K562 (cell line): ENCODE measurements at regions not wholly inside any gene's neighbourhood (a gene's known extent, or its start where the extent isn't known, plus 50 kb on each side); places are given as distances from the start of the nearest gene placed in this dataset.

Experiments
- MGA ChIP-seq: fragments of 450-650 bp; IDR thresholded peaks from 2 replicates; pipeline ENCODE4 v1.6.1; 2016; ENCODE audit warnings: mild to moderate bottlenecking, moderate library complexity
- ZNF316 ChIP-seq: fragments of 450-650 bp; IDR thresholded peaks from 2 replicates; pipeline ENCODE4 v1.6.1; 2016

- no peak for TF ChIP-seq ZNF316
- no peak for TF ChIP-seq MGA
These were observed 680.5 kb downstream of the PTPRC start (continued) for GRCh38 chr1:199319341-199319740.
